Hepatic stellate cell (primary cell): ENCODE measurements at regions not wholly inside any gene's neighbourhood (a gene's known extent, or its start where the extent isn't known, plus 50 kb on each side); places are given as distances from the start of the nearest gene placed in this dataset.

ENCODE experiments used
- DNase-seq: peaks from one replicate; pipeline ENCODE4 v3.0.0; 2011; ENCODE audit warnings: low spot score

- no peak for DNase-seq
Measured at GRCh38 chr18:39801848-39802247, 2153.2 kb upstream of the PIK3C3 start.

- no peak for DNase-seq
Measured at GRCh38 chr18:39801010-39801409, 2154.0 kb upstream of the PIK3C3 start.

GRCh38 chr18:39799006-39799405 lies 2156.0 kb upstream of the PIK3C3 start:
- no peak for DNase-seq

- DNase-seq = no peak
Measured at GRCh38 chr18:39796393-39796792, 2158.6 kb upstream of the PIK3C3 start.

GRCh38 chr18:39795350-39795749 lies 2159.7 kb upstream of the PIK3C3 start:
- DNase-seq = no peak

- DNase-seq = no peak
Measured at GRCh38 chr18:39793609-39794008, 2161.4 kb upstream of the PIK3C3 start.

- no peak for DNase-seq
Measured at GRCh38 chr18:39788383-39788782, 2166.7 kb upstream of the PIK3C3 start.

GRCh38 chr18:39786477-39786876 lies 2168.6 kb upstream of the PIK3C3 start:
- DNase-seq = no peak

GRCh38 chr18:39784541-39784940 lies 2170.5 kb upstream of the PIK3C3 start:
- no peak for DNase-seq

- DNase-seq = no peak
Measured at GRCh38 chr18:39781565-39781964, 2173.5 kb upstream of the PIK3C3 start.

GRCh38 chr18:39780774-39781173 lies 2174.3 kb upstream of the PIK3C3 start:
- DNase-seq = no peak

- DNase-seq = no peak
Measured at GRCh38 chr18:39779926-39780325, 2175.1 kb upstream of the PIK3C3 start.

- DNase-seq = no peak
Measured at GRCh38 chr18:39776766-39777165, 2178.3 kb upstream of the PIK3C3 start.

GRCh38 chr18:39774957-39775598 lies 2180.0 kb upstream of the PIK3C3 start:
- DNase-seq = no peak

GRCh38 chr18:39773646-39774045 lies 2181.4 kb upstream of the PIK3C3 start:
- no peak for DNase-seq

GRCh38 chr18:39772155-39772919 lies 2182.7 kb upstream of the PIK3C3 start:
- no peak for DNase-seq

- DNase-seq = no peak
Measured at GRCh38 chr18:39770399-39770798, 2184.6 kb upstream of the PIK3C3 start.

- no peak for DNase-seq
Measured at GRCh38 chr18:39764873-39765272, 2190.2 kb upstream of the PIK3C3 start.

GRCh38 chr18:39761273-39761672 lies 2193.8 kb upstream of the PIK3C3 start:
- DNase-seq = no peak

GRCh38 chr18:39759926-39760325 lies 2194.3 kb upstream of the CELF4 start:
- no peak for DNase-seq

- no peak for DNase-seq
Measured at GRCh38 chr18:39753178-39753577, 2187.6 kb upstream of the CELF4 start.

GRCh38 chr18:39752351-39752750 lies 2186.8 kb upstream of the CELF4 start:
- no peak for DNase-seq

GRCh38 chr18:39751921-39752320 lies 2186.3 kb upstream of the CELF4 start:
- no peak for DNase-seq

GRCh38 chr18:39751161-39751560 lies 2185.6 kb upstream of the CELF4 start:
- DNase-seq = no peak
